MCF 10A (cell line): ENCODE measurements at regions not wholly inside any gene's neighbourhood (a gene's known extent, or its start where the extent isn't known, plus 50 kb on each side); places are given as distances from the start of the nearest gene placed in this dataset.

Experiments
- BruUV-seq: library from RNA; stranded (reverse); fragments of 400-500 nt; replicated peaks from 2 replicates; lab custom pipeline; 2021; lab: Mats Ljungman, UMichigan
- CTCF ChIA-PET: fragments of 300-600 bp; sonication (Branson Sonifier 250); formaldehyde crosslinking; extraction: SDS; loops from one replicate; lab custom pipeline; 2021; ENCODE audit warnings: antibody characterized with exemption, inconsistent platforms; lab: Yijun Ruan, JAX
- POLR2A ChIA-PET: fragments of 300-600, 350-650 bp; sonication (Branson Sonifier 250); formaldehyde crosslinking; extraction: SDS; loops from one replicate; lab custom pipeline; 2020; ENCODE audit warnings: antibody characterized with exemption, inconsistent platforms; lab: Yijun Ruan, JAX
- DNase-seq: peaks from one replicate; pipeline ENCODE4 v3.0.0-alpha.2; 2018; ENCODE audit not compliant: unreplicated experiment
- H3K27ac Mint-ChIP-seq: one replicate; pipeline ENCODE4 v1.8.0; 2022; ENCODE audit warnings: mild to moderate bottlenecking, low read depth, mixed read lengths; ENCODE audit not compliant: unreplicated experiment
- H3K27me3 Mint-ChIP-seq: one replicate; pipeline ENCODE4 v1.8.0; 2022; ENCODE audit warnings: mixed read lengths; ENCODE audit not compliant: insufficient read depth, unreplicated experiment
- H3K36me3 Mint-ChIP-seq: one replicate; pipeline ENCODE4 v1.8.0; 2022; ENCODE audit warnings: mild to moderate bottlenecking, moderate library complexity, mixed read lengths; ENCODE audit not compliant: insufficient read depth, unreplicated experiment
- H3K4me1 Mint-ChIP-seq: one replicate; pipeline ENCODE4 v1.8.0; 2022; ENCODE audit warnings: mixed read lengths; ENCODE audit not compliant: insufficient read depth, unreplicated experiment
- H3K4me3 Mint-ChIP-seq: one replicate; pipeline ENCODE4 v1.8.0; 2022; ENCODE audit warnings: mild to moderate bottlenecking, moderate library complexity, mixed read lengths; ENCODE audit not compliant: unreplicated experiment
- H3K9me3 Mint-ChIP-seq: one replicate; pipeline ENCODE4 v1.8.0; 2022; ENCODE audit warnings: mixed read lengths; ENCODE audit not compliant: unreplicated experiment
- intact Hi-C: fragments of 100-400 bp; cut with micrococcal nuclease; formaldehyde crosslinking; loops from 2 replicates; pipeline ENCODE4 v1.14.1; 2022
- TF ChIP-seq, protein P1 (sequence below): fragments of 200-600 bp; IDR thresholded peaks from one replicate; pipeline ENCODE4 v1.8.0; 2022; ENCODE audit warnings: antibody characterized with exemption, mild to moderate bottlenecking; ENCODE audit not compliant: unreplicated experiment

DNA sequence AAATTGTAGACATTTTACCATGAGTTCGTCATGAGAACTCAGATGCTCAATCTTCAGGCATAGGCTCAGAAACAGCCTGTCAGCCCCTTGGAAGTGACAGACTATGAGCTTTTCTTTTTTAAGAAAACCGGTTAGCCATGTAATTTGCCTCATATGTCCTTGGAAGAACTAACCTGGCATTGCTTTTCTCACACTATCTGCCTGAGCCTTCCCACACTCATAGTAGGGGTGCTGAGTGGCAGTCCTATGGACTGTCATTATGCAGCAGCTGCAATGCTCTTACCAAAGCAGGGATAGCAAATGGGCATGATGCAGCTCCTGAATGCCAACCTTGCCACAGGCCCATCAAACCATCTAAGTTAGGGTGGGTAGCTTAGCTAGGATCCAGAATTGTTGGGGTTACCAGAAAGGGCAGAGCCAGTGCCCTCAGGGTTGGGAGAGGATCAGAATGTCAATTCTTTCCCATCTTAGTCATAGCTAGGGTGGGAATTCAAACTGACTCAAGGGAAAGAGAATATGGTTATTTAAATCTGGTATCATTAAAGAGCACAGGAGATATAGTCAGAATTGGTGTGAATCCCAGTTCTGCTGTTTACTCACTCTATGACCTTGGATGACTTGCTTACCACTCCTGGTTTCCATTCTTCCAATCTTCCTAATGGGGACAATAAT, 230.6 kb upstream of the CPEB2 start:
- intact Hi-C loops, result no loop called here
- peak; percentile 58 for DNase-seq
- Mint-ChIP-seq H3K27me3 (no peaks in the 10 kb centered on the region), H3K4me3 (no peak overlapping the region), H3K27ac (peak overlapping the region; percentile 81), H3K9me3 (no peaks in the 10 kb centered on the region), H3K36me3 (no peaks in the 10 kb centered on the region), H3K4me1 (peaks cover 13% of the 10 kb centered on the region)
- TF ChIP-seq, protein P1, sequence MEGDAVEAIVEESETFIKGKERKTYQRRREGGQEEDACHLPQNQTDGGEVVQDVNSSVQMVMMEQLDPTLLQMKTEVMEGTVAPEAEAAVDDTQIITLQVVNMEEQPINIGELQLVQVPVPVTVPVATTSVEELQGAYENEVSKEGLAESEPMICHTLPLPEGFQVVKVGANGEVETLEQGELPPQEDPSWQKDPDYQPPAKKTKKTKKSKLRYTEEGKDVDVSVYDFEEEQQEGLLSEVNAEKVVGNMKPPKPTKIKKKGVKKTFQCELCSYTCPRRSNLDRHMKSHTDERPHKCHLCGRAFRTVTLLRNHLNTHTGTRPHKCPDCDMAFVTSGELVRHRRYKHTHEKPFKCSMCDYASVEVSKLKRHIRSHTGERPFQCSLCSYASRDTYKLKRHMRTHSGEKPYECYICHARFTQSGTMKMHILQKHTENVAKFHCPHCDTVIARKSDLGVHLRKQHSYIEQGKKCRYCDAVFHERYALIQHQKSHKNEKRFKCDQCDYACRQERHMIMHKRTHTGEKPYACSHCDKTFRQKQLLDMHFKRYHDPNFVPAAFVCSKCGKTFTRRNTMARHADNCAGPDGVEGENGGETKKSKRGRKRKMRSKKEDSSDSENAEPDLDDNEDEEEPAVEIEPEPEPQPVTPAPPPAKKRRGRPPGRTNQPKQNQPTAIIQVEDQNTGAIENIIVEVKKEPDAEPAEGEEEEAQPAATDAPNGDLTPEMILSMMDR, result no peak
- TSS peak; percentile 98 for BruUV-seq
- ChIA-PET CTCF (interaction anchor here (1.3 to 1.6 kb wide), 3 partner anchors 16 to 1118 kb away, joined by 4 to 11 read pairs (median 5); no protein-coding TSS in a partner anchor), POLR2A (interaction anchor here (0.6 to 2.4 kb wide), 16 partner anchors 11 to 1144 kb away, joined by 3 to 22 read pairs (median 6); partner anchors contain the start of genes BOD1L1 and CPEB2)

GRCh38 chr4:14772388-14772787, 229.9 kb upstream of the CPEB2 start:
- DNase-seq, result no peak
- no TSS peak for BruUV-seq
- Mint-ChIP-seq H3K4me3 (no peak overlapping the region), H3K36me3 (no peaks in the 10 kb centered on the region), H3K27ac (peak overlapping the region; percentile 81), H3K27me3 (no peaks in the 10 kb centered on the region), H3K9me3 (no peaks in the 10 kb centered on the region), H3K4me1 (peaks cover 13% of the 10 kb centered on the region)
- TF ChIP-seq, protein P1, result no peak
- intact Hi-C loops, result no loop called here
- ChIA-PET CTCF (interaction anchor here (0.6 to 1.4 kb wide), 3 partner anchors 16 to 1118 kb away, joined by 3 to 5 read pairs (median 4); no protein-coding TSS in a partner anchor), POLR2A (interaction anchor here (0.6 to 2.1 kb wide), 8 partner anchors 21 to 277 kb away, joined by 3 to 12 read pairs (median 4); partner anchors contain the start of gene CPEB2)

- Mint-ChIP-seq H3K4me3 (no peak overlapping the region), H3K27me3 (no peaks in the 10 kb centered on the region), H3K36me3 (no peaks in the 10 kb centered on the region), H3K4me1 (peaks cover 7% of the 10 kb centered on the region), H3K9me3 (peaks cover 8% of the 10 kb centered on the region), H3K27ac (no peak overlapping the region)
- TF ChIP-seq, protein P1, result no peak
- intact Hi-C loops, result no loop called here
- no TSS peak for BruUV-seq
- CTCF ChIA-PET, result interaction anchor here (0.5 to 0.7 kb wide), 2 partner anchors 383 to 675 kb away, joined by 3 read pairs; no protein-coding TSS in a partner anchor
- POLR2A ChIA-PET, result interaction anchor here (0.8 to 1.4 kb wide), 3 partner anchors 12 to 134 kb away, joined by 3 to 8 read pairs (median 4); no protein-coding TSS in a partner anchor
- peak; percentile 87 for DNase-seq
These were observed 219.0 kb upstream of the CPEB2 start for GRCh38 chr4:14783011-14783877.

GRCh38 chr4:14787221-14787620, 215.1 kb upstream of the CPEB2 start:
- no peaks in the 10 kb centered on the region for H3K36me3 Mint-ChIP-seq
- no peaks in the 10 kb centered on the region for H3K27me3 Mint-ChIP-seq
- ChIA-PET POLR2A (interaction anchor here (0.9 kb wide), 1 partner anchor 14 kb away, joined by 3 read pairs; no protein-coding TSS in a partner anchor), CTCF (interaction anchor here (1.6 kb wide), 1 partner anchor 15 kb away, joined by 4 read pairs; no protein-coding TSS in a partner anchor)
- peaks cover 9% of the 10 kb centered on the region for H3K4me1 Mint-ChIP-seq
- no peak overlapping the region for H3K4me3 Mint-ChIP-seq
- no TSS peak for BruUV-seq
- no peak for DNase-seq
- intact Hi-C loops, result no loop called here
- H3K9me3 Mint-ChIP-seq, result peaks cover 2% of the 10 kb centered on the region
- H3K27ac Mint-ChIP-seq, result no peak overlapping the region
- TF ChIP-seq, protein P1, result no peak
